Tibial nerve (tissue), 3 donors: ENCODE measurements at regions not wholly inside any gene's neighbourhood (a gene's known extent, or its start where the extent isn't known, plus 50 kb on each side); places are given as distances from the start of the nearest gene placed in this dataset.

ENCODE experiments used
- POLR2A ChIP-seq, 2 donors: fragments of 450-650 bp; IDR thresholded peaks; one replicate each; pipeline ENCODE4 v1.6.1; 2017; ENCODE audit warnings: antibody characterized with exemption in 2 of 2, mild to moderate bottlenecking in 2 of 2, moderate library complexity in 2 of 2
- TF ChIP-seq, protein P1 (sequence below), 5 experiments: fragments of 200-600 bp in 3 of 5; fragments of 450-650 bp in 2 of 5; sonication (generic) in 3 of 5; IDR thresholded peaks; one replicate each; pipeline ENCODE4 v1.5.1; 2016 to 2019; ENCODE audit warnings: antibody characterized with exemption in 5 of 5, mild to moderate bottlenecking in 3 of 5, moderate library complexity in 2 of 5

DNA sequence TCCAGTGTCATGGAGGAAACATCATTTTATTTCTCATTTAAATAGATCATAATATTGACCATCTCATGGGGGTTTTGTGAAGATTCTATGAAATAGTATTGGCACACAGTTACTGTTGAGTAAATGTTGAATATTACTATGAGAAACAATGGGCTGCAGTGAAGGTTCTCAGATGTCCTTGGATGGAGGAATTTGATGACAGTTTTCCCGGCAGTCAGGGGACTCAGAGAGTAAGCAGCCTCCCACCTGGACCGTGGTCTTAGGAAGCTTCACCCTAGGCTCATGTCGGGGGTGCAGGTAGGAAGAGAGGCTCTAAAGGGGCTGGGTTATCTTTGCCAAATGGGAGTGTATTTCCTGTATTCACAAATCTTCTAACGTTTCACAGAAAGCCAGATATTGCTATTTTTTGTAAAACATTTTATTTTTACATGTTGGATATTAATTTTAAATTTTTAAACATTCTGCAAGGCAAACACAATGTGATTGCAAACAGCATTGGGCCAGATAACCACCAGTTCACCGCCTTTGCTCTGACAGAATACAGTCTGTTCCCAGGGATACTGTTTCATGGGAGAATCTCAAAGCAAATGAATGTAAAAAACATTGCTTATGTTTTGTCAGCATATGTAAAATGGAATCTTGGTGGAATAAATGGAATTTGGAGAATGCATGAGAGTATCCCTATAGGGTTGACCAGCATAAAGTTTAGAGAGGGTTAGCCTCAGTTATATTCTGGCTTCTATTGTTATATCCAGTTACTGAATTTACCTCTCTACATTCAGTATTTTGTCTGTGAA is 380.8 kb upstream of the TMEM132C start:
- TF ChIP-seq, protein P1, sequence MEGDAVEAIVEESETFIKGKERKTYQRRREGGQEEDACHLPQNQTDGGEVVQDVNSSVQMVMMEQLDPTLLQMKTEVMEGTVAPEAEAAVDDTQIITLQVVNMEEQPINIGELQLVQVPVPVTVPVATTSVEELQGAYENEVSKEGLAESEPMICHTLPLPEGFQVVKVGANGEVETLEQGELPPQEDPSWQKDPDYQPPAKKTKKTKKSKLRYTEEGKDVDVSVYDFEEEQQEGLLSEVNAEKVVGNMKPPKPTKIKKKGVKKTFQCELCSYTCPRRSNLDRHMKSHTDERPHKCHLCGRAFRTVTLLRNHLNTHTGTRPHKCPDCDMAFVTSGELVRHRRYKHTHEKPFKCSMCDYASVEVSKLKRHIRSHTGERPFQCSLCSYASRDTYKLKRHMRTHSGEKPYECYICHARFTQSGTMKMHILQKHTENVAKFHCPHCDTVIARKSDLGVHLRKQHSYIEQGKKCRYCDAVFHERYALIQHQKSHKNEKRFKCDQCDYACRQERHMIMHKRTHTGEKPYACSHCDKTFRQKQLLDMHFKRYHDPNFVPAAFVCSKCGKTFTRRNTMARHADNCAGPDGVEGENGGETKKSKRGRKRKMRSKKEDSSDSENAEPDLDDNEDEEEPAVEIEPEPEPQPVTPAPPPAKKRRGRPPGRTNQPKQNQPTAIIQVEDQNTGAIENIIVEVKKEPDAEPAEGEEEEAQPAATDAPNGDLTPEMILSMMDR (IDR thresholded peaks at IDR 0.05): no peak
- TF ChIP-seq POLR2A (IDR thresholded peaks at IDR 0.05): no peak
